ENCODE measurements at regions not wholly inside any gene's neighbourhood (a gene's known extent, or its start where the extent isn't known, plus 50 kb on each side); places are given as distances from the start of the nearest gene placed in this dataset.
"Not testable (repeated sequence)": the region's sequence is repeated elsewhere in the genome, so short reads cannot be mapped to it uniquely, and the experiment has no call there.

GRCh38 chr3:98644168-98644567, 50.8 kb upstream of the CPOX start:
- ATAC-seq (no peak), DNase-seq (no peak)

DNA sequence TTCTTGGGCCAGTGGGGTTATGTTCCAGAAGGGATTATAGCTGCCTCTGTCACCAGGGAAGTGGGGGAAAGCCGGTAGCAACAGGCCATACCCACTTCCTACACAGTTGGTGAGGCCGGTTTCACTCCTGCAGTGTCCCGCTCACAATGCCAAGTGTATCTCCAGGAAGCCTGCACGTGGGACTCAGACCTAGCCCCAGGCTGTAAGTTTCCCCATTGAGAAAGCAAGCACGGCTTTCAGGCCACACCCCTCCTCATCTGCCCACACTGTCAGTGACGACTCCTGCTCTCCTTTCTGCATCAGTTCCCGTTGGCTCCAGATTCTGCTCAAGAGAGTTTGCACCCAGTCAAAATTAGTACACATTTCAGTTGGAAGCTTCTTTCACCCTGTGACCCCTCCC, 51.6 kb upstream of the CPOX start:
- no peak for ATAC-seq
- no peak for DNase-seq

GRCh38 chr3:98646680-98647079, 53.3 kb upstream of the CPOX start:
- DNase-seq, result no peak
- ATAC-seq, result no peak

- ATAC-seq, result no peak
- DNase-seq, result no peak
Measured at GRCh38 chr3:98647197-98647596, 53.8 kb upstream of the CPOX start.

DNA sequence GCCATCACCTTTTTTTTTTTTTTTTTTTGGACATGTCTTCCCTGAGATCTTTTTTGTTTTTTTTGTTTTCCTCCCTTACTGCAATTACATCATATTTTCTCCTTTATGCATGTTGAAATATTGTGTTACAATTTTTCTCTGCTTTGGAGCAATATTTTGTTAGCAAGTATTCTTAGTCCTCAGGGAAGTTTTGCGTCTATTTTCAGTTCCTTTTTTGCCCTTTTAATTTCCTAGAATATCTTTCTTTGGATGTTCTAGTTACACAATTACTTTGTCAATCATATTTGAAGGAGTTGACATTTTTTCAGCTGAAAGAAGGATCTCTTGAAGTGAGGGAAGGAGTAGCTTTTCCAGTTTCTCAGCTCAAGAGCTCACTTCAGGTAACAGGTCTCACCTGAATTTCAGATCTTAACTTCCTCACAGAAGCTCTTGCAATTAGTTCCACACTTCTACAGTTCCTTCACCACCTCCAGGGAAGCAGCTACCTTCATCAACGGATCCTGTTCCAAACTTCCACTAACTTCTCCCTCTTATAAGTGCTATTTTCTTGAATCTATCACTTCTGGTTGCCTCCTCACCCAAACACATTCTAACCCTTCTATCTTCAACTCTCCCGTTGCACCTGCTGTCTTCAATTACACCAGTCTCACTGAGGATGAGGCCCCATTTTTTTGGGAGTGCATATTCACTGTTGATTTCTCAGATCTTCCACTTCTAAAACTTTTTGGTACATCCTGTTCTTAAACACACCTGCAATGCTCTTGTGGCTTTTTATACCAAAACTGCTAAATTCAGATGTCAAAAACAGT, 57.8 kb upstream of the CPOX start:
- DNase-seq, result no peak
- ATAC-seq, result no peak

DNA sequence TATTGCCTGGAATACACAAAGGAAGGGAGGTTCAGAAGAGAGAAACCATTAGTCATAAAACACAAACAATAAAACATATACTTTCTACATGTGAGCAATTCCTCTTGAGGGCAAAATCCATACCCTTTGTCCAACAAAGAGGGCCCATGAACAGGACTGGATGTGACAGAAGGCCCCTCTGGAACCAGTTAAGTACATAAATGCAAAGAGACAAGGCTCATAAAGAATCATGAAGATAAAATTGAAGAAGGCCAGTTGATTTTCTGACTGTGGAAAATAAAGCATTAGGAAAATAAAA, 58.3 kb upstream of the CPOX start:
- ATAC-seq (no peak), DNase-seq (no peak)

DNA sequence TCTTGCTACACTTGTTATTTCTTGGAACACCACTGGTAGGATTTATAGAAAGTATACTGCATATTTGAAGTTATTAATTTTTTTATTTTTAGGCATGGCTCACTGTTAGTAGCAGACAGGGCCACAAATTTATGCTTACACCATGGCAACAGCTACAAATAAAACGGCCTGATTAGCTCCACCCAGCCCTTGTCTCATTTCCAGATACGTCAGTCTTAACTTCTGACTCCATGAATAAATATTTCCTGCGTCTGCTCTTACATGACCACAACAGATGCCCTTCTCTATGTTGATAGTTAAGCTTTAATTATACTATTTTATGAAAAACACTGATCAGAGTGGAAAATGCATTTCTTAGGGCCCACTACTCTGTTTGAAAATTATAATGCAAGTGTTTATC, 62.3 kb upstream of the CPOX start:
- no peak for DNase-seq
- no peak for ATAC-seq

GRCh38 chr3:98657457-98657856, 64.0 kb upstream of the CPOX start:
- peak; percentile 76 for ATAC-seq
- peak; percentile 44 for DNase-seq

- no peak for ATAC-seq
Measured at GRCh38 chr3:98662699-98663098, 69.3 kb upstream of the CPOX start.

GRCh38 chr3:98670020-98670419, 76.6 kb upstream of the CPOX start:
- ATAC-seq, result no peak
- no peak for DNase-seq

More at GRCh38 chr3:98662699-98663098, 69.3 kb upstream of the CPOX start:
- DNase-seq, result no peak

- ATAC-seq (no peak), DNase-seq (no peak)
Measured at GRCh38 chr3:98679986-98680385, 83.2 kb upstream of the ST3GAL6 start.

DNA sequence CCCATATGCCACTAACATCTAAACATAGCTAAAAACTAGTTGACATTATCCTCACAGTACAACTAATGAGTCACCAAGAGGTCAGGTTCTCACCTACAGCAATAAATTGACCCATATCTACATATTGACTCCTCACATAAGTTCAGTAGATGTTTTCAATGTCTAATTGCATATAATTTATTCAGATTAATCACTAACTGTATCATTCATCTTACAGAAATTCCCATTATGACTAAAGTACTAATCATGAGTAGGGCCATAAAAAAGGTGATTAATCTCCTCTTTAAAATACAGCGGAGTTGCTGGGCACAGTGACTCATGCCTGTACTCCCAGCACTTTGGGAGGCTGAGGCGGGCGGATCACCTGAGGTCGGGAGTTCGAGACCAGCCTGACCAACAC, 82.4 kb upstream of the ST3GAL6 start:
- ATAC-seq, result no peak
- DNase-seq, result no peak

DNA sequence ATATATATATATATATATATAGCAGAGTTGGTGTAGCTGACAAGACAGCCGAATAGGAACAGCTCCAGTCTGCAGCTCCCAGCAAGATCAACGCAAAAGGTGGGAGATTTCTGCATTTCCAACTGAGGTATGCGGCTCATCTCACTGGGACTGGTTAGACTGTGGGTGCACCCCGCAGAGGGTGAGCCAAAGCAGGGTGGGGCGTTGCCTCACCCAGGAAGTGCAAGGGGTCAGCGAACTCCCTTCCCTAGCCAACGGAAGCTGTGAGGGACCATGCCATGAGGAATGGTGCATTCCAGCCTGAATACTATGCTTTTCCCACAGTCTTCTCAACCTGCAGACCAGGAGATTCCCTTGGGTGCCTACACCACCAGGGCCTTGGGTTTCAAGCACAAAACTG, 81.7 kb upstream of the ST3GAL6 start:
- DNase-seq (no peak), ATAC-seq (no peak)

DNA sequence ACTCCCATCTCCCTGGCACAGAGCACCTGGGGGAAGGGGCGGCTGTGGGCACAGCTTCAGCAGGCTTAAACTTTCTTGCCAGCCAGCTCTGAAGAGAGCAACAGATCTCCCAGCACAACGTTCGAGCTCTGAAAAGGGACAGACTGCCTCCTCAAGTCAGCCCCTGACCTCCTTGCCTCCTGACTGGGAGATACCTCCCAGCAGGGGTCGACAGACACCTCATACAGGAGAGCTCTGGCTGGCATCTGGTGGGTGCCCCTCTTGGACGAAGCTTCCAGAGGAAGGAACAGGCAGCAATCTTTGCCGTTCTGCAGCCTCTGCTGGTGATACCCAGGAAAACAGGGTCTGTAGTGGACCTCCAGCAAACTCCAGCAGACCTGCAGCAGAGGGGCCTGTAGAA, 80.7 kb upstream of the ST3GAL6 start:
- not testable (repeated sequence) for ATAC-seq, DNase-seq

GRCh38 chr3:98688363-98688762, 74.8 kb upstream of the ST3GAL6 start:
- DNase-seq (no peak), ATAC-seq (no peak)

DNA sequence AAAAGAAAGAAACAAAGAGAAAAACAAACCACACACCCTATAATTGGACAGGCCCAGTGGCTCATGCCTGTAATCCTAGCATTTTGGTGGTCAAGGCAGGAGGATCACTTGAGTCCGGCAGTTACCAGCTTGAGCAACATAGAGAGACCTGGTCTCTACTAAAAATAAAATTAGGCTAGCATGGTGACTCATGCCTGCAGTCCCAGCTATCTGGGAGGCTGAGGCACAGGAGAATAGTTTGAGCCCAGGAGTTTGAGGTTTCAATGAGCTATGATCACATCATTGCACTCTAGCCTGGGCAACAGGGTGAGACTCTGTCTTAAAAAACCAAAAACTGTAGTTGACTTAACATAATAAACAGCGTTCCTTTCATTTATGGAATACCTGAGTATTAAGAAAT, 72.3 kb upstream of the ST3GAL6 start:
- no peak for DNase-seq
- no peak for ATAC-seq

DNA sequence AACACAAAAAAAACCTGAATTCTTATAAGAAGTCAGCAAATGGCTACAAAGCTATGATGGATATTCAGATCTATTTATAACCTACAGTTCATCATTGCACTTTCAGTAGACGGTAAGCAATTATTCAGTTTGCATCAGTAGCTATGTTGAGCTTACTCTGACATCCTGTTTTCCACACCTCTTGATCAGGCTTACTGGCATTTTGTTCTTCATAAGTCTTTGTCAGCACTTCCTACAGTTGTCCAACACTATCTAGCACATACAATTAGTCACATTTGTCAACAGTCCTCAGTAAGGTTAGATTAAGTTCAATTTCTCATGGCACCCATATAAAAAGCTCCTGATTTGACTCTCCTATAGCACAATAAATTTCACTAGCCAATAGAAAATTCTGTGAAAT, 71.2 kb upstream of the ST3GAL6 start:
- ATAC-seq, result no peak
- DNase-seq, result no peak

- DNase-seq (no peak), ATAC-seq (no peak)
Measured at GRCh38 chr3:98692787-98693473, 70.2 kb upstream of the ST3GAL6 start.

DNA sequence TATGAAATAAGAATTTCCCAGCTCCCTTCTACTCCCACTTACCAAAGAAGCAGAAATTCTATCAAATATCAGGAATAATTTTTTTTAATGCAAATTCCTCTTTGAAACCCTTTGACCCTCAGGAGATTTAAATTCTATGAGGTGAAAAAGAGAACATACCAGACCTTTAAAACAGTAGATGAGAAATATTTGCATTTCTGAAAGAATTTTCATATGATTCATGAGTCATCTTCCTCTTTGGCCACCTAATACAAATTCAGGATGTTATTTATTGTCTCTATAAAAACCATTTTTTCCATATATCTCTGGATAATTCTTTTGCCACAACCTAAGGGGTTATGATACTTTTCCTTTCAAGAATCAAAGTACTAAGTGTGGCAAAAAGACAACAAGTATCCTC, 67.3 kb upstream of the ST3GAL6 start:
- DNase-seq (no peak), ATAC-seq (no peak)

DNA sequence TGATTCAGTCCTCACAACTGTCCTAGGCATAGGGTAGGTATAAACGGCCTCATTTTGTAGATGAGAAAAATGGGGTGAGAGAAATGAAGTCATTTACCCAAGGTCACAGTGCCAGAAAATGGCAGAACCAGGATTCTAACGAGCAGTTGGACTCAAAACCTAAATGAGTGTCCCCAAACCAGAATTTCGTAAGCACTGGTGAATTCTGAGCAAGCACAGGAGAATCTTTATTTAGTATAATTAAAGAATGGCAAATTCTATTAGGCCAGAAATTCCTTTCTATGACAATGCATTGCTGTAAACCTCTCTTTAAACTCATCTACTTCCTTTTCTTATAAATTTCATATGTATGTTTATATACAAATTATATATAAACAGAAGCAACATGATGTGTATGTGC, 66.8 kb upstream of the ST3GAL6 start:
- not testable (repeated sequence) for ATAC-seq, DNase-seq

DNA sequence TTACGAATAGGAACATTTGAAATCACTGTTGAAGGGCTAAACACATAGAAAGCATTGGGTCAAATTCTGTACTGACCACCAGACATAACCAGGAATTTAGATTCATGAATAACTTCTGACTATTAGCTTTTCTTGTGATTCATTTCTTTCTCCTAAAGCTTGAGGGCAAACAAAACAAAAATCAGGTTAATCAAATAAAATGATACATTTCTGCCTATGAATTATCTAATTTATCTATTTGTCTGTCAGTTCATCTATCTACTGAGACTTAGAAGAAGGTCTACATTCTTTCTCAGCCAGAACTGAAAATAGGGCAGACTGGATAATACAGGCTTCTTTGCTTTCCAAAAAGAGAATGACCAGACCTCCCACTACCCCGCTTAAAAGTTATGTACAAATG, 65.9 kb upstream of the ST3GAL6 start:
- ATAC-seq (no peak), DNase-seq (no peak)

DNA sequence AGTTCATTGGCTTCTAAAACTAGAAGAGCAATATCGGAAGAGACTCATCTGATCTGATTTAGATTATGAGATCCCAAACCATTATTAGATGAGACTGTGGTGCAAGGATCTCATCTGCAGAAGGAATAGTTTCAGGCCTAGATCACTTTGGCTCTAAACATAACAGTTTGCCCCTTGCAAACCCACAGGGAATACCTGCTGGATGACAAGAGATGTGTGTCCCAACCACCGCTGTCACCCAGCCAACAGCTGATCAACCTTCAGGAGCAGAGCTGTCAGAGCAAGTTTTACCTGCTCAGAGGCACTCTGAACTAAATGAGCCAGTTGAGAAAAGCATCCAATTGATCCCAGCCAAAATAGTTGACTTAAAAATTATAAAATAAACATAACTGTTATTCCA, 64.0 kb upstream of the ST3GAL6 start:
- no peak for DNase-seq
- ATAC-seq, result no peak

GRCh38 chr3:98701071-98701675, 62.0 kb upstream of the ST3GAL6 start:
- ATAC-seq (no peak), DNase-seq (no peak)

DNA sequence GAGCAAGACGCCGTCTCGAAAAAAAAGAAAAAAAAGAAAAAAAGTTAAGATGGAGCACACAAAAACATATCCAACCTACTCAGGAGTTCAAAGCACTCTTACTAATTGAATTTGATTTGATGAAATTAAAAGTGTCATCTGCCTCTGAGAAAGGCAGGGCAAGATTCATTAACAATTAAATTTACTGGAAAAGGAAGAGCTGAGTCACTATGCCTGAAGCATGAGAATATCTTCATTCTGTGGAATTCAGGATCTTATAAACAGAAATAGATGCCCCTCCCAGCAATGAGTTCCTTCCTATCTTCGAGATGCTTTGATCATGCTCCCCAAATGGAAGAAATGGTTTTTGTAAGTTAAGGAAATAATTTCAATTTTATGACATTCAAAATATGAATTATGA, 61.0 kb upstream of the ST3GAL6 start:
- ATAC-seq, result no peak
- no peak for DNase-seq
